ENCODE measurements at regions not wholly inside any gene's neighbourhood (a gene's known extent, or its start where the extent isn't known, plus 50 kb on each side); places are given as distances from the start of the nearest gene placed in this dataset.

DNA sequence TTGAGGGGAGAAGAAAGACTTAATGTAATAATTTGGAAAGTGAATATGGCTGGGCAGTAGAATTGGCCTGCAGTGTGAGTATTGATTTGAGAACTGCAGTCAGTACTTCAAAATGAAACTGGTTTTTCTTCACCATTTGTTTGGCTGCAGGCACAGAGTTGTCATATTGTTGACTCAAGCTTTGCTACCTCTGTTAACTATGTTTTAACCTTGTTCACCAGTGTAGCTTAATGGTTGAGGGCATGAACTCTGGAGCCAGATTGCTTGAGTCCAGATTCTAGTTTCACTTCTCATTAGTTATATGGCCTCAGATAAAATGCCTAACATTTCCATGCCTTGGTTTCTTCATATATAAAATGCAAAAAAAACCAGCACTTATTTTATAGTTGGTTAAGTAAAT lies 64.1 kb downstream of the CFAP44 start:
- ChIA-PET RAD21 (ENCODE audit: unreplicated experiment) (no interaction called here), POLR2A (no interaction called here), SMC1A (ENCODE audit: uncharacterized antibody, unreplicated experiment) (no interaction called here), CTCF (no interaction called here)
- Histone ChIP-seq H3K9ac (ENCODE audit: control insufficient read depth, insufficient read depth, low read length) (no peak overlapping the region), H2AFZ (ENCODE audit: control insufficient read depth, low read depth, low read length) (no peak overlapping the region), H3K9me3 (replicated peaks; ENCODE audit: control insufficient read depth, insufficient read depth, low read length) (no peaks in the 10 kb centered on the region), H3K79me2 (ENCODE audit: control insufficient read depth, insufficient read depth, low read length) (no peaks in the 10 kb centered on the region), H3K4me1 (ENCODE audit: control insufficient read depth, insufficient read depth, low read length) (no peaks in the 10 kb centered on the region), H3K27me3 (replicated peaks in 1 of 2; ENCODE audit: control insufficient read depth in 2 of 2, insufficient read depth in 2 of 2, low read length in 1 of 2) (no peaks in the 10 kb centered on the region), H3K4me2 (ENCODE audit: control insufficient read depth, insufficient read depth) (no peak overlapping the region), H3K27ac (ENCODE audit: control insufficient read depth, insufficient read depth) (no peak overlapping the region), H3K4me3 (no peak overlapping the region), H3K36me3 (ENCODE audit: control insufficient read depth in 2 of 2, insufficient read depth in 2 of 2, low read length in 1 of 2) (no peaks in the 10 kb centered on the region; a peak in 1 of 4 replicates), H4K20me1 (ENCODE audit: control insufficient read depth, insufficient read depth) (no peaks in the 10 kb centered on the region)
- BruUV-seq (replicated peaks) = no TSS peak
- ATAC-seq (peak; percentile 45), FAIRE-seq (no peak), DNase-seq (ENCODE audit: low read depth, low spot score) (peak; percentile 2)
- in situ Hi-C loops (cut with MboI) = no loop called here
- no peak for TF ChIP-seq HDAC6 (IDR thresholded peaks at IDR 0.05; ENCODE audit: unreplicated experiment)
- TF ChIP-seq SPI1 (IDR thresholded peaks at IDR 0.05; ENCODE audit: borderline replicate concordance, insufficient read depth, low read depth, low read length) = 0 out of 2 replicates have a peak, but pooled peaks have one; percentile 18
- intact Hi-C loops (cut with micrococcal nuclease; ENCODE audit: unreplicated experiment) = no loop called here

DNA sequence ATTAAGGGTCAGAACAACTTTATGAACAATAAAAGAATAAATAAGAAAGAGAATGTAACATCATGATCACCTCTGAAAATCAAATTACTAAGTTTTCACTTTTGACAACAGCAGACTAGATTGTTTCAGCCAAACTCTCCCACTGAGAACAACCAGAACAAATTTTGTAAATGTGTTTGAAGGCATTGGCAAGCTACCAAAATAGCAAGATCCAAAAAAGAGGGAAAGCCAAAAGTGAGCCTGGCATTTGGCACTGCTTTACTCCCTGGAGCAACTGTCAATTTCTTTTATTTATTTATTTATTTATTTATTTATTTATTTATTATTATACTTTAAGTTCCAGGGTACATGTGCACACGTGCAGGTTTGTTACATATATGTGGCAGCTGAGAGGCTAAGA lies 67.2 kb downstream of the CFAP44 start:
- WGBS (ENCODE audit: insufficient coverage, insufficient replicate concordance, low lambda C conversion rate, missing lambda C conversion rate) = 100% methylated on average over 1 of the region's 1 CpG
- FAIRE-seq (no peak), DNase-seq (ENCODE audit: low read depth, low spot score) (no peak), ATAC-seq (no peak)
- intact Hi-C loops (cut with micrococcal nuclease; ENCODE audit: unreplicated experiment) = no loop called here
- H3K4me3 ChIP-seq = no peak overlapping the region
- no peaks in the 10 kb centered on the region for H4K20me1 ChIP-seq (ENCODE audit: control insufficient read depth, insufficient read depth)
- no peak overlapping the region for H3K4me2 ChIP-seq (ENCODE audit: control insufficient read depth, insufficient read depth)
- RAD21 ChIA-PET (ENCODE audit: unreplicated experiment) = no interaction called here
- BruUV-seq (replicated peaks) = no TSS peak
- H3K79me2 ChIP-seq (ENCODE audit: control insufficient read depth, insufficient read depth, low read length) = no peaks in the 10 kb centered on the region
- CTCF ChIA-PET = no interaction called here
- no peak overlapping the region for H3K27ac ChIP-seq (ENCODE audit: control insufficient read depth, insufficient read depth)
- no peaks in the 10 kb centered on the region; a peak in 1 of 4 replicates for H3K36me3 ChIP-seq (ENCODE audit: control insufficient read depth in 2 of 2, insufficient read depth in 2 of 2, low read length in 1 of 2)
- no peak overlapping the region for H2AFZ ChIP-seq (ENCODE audit: control insufficient read depth, low read depth, low read length)
- POLR2A ChIA-PET = no interaction called here
- no peaks in the 10 kb centered on the region for H3K4me1 ChIP-seq (ENCODE audit: control insufficient read depth, insufficient read depth, low read length)
- no peaks in the 10 kb centered on the region for H3K27me3 ChIP-seq (replicated peaks in 1 of 2; ENCODE audit: control insufficient read depth in 2 of 2, insufficient read depth in 2 of 2, low read length in 1 of 2)
- H3K9ac ChIP-seq (ENCODE audit: control insufficient read depth, insufficient read depth, low read length) = no peak overlapping the region
- SMC1A ChIA-PET (ENCODE audit: uncharacterized antibody, unreplicated experiment) = no interaction called here
- in situ Hi-C loops (cut with MboI) = no loop called here
- no peaks in the 10 kb centered on the region for H3K9me3 ChIP-seq (replicated peaks; ENCODE audit: control insufficient read depth, insufficient read depth, low read length)
- TF ChIP-seq CBFB (IDR thresholded peaks at IDR 0.05; ENCODE audit: low read depth) (no peak), IRF4 (IDR thresholded peaks at IDR 0.05; ENCODE audit: low read depth, low read length) (no peak), ZNF207 (IDR thresholded peaks at IDR 0.05; ENCODE audit: borderline replicate concordance) (no peak), CBX3 (IDR thresholded peaks at IDR 0.05; ENCODE audit: borderline replicate concordance, low read depth) (no peak), JUND (IDR thresholded peaks at IDR 0.05; ENCODE audit: low read depth, low read length) (no peak), MYB (IDR thresholded peaks at IDR 0.05; ENCODE audit: borderline replicate concordance, low read depth, low read length) (no peak)
- TF ChIP-seq, protein P1, sequence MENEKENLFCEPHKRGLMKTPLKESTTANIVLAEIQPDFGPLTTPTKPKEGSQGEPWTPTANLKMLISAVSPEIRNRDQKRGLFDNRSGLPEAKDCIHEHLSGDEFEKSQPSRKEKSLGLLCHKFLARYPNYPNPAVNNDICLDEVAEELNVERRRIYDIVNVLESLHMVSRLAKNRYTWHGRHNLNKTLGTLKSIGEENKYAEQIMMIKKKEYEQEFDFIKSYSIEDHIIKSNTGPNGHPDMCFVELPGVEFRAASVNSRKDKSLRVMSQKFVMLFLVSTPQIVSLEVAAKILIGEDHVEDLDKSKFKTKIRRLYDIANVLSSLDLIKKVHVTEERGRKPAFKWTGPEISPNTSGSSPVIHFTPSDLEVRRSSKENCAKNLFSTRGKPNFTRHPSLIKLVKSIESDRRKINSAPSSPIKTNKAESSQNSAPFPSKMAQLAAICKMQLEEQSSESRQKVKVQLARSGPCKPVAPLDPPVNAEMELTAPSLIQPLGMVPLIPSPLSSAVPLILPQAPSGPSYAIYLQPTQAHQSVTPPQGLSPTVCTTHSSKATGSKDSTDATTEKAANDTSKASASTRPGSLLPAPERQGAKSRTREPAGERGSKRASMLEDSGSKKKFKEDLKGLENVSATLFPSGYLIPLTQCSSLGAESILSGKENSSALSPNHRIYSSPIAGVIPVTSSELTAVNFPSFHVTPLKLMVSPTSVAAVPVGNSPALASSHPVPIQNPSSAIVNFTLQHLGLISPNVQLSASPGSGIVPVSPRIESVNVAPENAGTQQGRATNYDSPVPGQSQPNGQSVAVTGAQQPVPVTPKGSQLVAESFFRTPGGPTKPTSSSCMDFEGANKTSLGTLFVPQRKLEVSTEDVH (IDR thresholded peaks at IDR 0.05; ENCODE audit: low read depth, partially characterized antibody) = no peak
- TF ChIP-seq, protein P2, sequence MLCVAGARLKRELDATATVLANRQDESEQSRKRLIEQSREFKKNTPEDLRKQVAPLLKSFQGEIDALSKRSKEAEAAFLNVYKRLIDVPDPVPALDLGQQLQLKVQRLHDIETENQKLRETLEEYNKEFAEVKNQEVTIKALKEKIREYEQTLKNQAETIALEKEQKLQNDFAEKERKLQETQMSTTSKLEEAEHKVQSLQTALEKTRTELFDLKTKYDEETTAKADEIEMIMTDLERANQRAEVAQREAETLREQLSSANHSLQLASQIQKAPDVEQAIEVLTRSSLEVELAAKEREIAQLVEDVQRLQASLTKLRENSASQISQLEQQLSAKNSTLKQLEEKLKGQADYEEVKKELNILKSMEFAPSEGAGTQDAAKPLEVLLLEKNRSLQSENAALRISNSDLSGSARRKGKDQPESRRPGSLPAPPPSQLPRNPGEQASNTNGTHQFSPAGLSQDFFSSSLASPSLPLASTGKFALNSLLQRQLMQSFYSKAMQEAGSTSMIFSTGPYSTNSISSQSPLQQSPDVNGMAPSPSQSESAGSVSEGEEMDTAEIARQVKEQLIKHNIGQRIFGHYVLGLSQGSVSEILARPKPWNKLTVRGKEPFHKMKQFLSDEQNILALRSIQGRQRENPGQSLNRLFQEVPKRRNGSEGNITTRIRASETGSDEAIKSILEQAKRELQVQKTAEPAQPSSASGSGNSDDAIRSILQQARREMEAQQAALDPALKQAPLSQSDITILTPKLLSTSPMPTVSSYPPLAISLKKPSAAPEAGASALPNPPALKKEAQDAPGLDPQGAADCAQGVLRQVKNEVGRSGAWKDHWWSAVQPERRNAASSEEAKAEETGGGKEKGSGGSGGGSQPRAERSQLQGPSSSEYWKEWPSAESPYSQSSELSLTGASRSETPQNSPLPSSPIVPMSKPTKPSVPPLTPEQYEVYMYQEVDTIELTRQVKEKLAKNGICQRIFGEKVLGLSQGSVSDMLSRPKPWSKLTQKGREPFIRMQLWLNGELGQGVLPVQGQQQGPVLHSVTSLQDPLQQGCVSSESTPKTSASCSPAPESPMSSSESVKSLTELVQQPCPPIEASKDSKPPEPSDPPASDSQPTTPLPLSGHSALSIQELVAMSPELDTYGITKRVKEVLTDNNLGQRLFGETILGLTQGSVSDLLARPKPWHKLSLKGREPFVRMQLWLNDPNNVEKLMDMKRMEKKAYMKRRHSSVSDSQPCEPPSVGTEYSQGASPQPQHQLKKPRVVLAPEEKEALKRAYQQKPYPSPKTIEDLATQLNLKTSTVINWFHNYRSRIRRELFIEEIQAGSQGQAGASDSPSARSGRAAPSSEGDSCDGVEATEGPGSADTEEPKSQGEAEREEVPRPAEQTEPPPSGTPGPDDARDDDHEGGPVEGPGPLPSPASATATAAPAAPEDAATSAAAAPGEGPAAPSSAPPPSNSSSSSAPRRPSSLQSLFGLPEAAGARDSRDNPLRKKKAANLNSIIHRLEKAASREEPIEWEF (IDR thresholded peaks at IDR 0.05; ENCODE audit: insufficient replicate concordance, low read depth, low read length) = no peak

Measured in GM12878 (cell line).